Natural killer cell treated with Interleukin-12 subunit alpha and Interleukin-12 subunit beta and Interleukin-15 and Interleukin-18, amount 100 ng/mL, for 72 hours (primary cell): ENCODE measurements at regions not wholly inside any gene's neighbourhood (a gene's known extent, or its start where the extent isn't known, plus 50 kb on each side); places are given as distances from the start of the nearest gene placed in this dataset.
"Not testable (repeated sequence)": the region's sequence is repeated elsewhere in the genome, so short reads cannot be mapped to it uniquely, and the experiment has no call there.

ENCODE experiments used
- ATAC-seq, 2 donors: fragments of 150-1000 bp; cut with Tn5 transposase in 1 of 2; sonication (Bioruptor Pico), chemical (Tn5 transposase) in 1 of 2; 2 replicates each; pipeline ENCODE4 v1.10.0; 2021
- DNase-seq: peaks from one replicate; pipeline ENCODE4 v3.0.0; 2022; ENCODE audit warnings: low spot score
- H3K27ac Mint-ChIP-seq, 2 donors: 1 replicate in 1 of 2; 2 replicates in 1 of 2; pipeline ENCODE4 v1.8.0; 2022; ENCODE audit warnings: mixed read lengths in 2 of 2, mild to moderate bottlenecking in 1 of 2, moderate library complexity in 1 of 2
- H3K27me3 Mint-ChIP-seq, 2 donors: 1 replicate in 1 of 2; 2 replicates in 1 of 2; pipeline ENCODE4 v1.8.0; 2022; ENCODE audit warnings: mixed read lengths in 2 of 2
- H3K36me3 Mint-ChIP-seq: one replicate; pipeline ENCODE4 v1.8.0; 2022; ENCODE audit warnings: mixed read lengths
- H3K4me1 Mint-ChIP-seq, 2 donors: 1 replicate in 1 of 2; 2 replicates in 1 of 2; pipeline ENCODE4 v1.8.0; 2022; ENCODE audit warnings: low read depth in 2 of 2, mixed read lengths in 2 of 2, mild to moderate bottlenecking in 1 of 2
- H3K4me3 Mint-ChIP-seq: one replicate; pipeline ENCODE4 v1.8.0; 2022; ENCODE audit warnings: mixed read lengths
- H3K9me3 Mint-ChIP-seq: 2 replicates; pipeline ENCODE4 v1.8.0; 2022; ENCODE audit warnings: mixed read lengths

DNA sequence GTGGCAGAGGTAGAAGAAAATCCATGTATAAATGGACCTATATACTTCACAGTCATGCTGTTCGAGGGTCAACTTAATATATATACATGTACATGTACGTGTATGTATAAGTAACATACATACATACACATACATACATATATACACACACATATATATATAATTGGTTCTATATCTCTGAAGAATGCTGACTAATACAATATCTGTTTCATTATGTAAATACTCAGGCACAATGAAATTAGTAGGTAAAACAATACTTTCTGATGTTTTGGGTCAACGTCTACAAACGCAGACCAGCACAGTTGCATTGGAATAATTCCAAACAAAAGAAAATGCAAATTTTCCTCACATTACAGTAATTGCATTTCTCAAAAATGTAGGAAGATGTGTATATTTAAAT is 202.7 kb upstream of the DAAM1 start:
- Mint-ChIP-seq H3K4me3 (no peak overlapping the region), H3K27ac (no peak overlapping the region), H3K36me3 (no peaks in the 10 kb centered on the region), H3K4me1 (no peaks in the 10 kb centered on the region), H3K27me3 (no peaks in the 10 kb centered on the region), H3K9me3 (no peaks in the 10 kb centered on the region)
- no peak for DNase-seq
- ATAC-seq: no peak

- no peaks in the 10 kb centered on the region for H3K9me3 Mint-ChIP-seq
Observed at GRCh38 chr14:58987591-58987990, 200.9 kb upstream of the DAAM1 start.

GRCh38 chr14:58992935-58993334 is 195.5 kb upstream of the DAAM1 start:
- DNase-seq (no peak), ATAC-seq (no peak)
- H3K4me3 Mint-ChIP-seq: no peak overlapping the region
- peaks cover 6% of the 10 kb centered on the region for H3K9me3 Mint-ChIP-seq
- no peaks in the 10 kb centered on the region for H3K4me1 Mint-ChIP-seq
- H3K27ac Mint-ChIP-seq: no peak overlapping the region
- peaks cover 0 to 2% of the 10 kb centered on the region in 2 donors for H3K27me3 Mint-ChIP-seq
- H3K36me3 Mint-ChIP-seq: no peaks in the 10 kb centered on the region

More at GRCh38 chr14:58987591-58987990, 200.9 kb upstream of the DAAM1 start:
- Mint-ChIP-seq H3K4me1 (no peaks in the 10 kb centered on the region), H3K36me3 (no peaks in the 10 kb centered on the region), H3K4me3 (no peak overlapping the region), H3K27me3 (no peaks in the 10 kb centered on the region), H3K27ac (no peak overlapping the region)
- no peak for DNase-seq
- no peak for ATAC-seq

- no peak for ATAC-seq
- peaks cover 6% of the 10 kb centered on the region for H3K9me3 Mint-ChIP-seq
- peaks cover 0 to 2% of the 10 kb centered on the region in 2 donors for H3K27me3 Mint-ChIP-seq
- no peaks in the 10 kb centered on the region for H3K4me1 Mint-ChIP-seq
- DNase-seq: no peak
- no peak overlapping the region for H3K27ac Mint-ChIP-seq
- no peak overlapping the region for H3K4me3 Mint-ChIP-seq
- no peaks in the 10 kb centered on the region for H3K36me3 Mint-ChIP-seq
Observed at GRCh38 chr14:58994130-58994529, 194.3 kb upstream of the DAAM1 start.

- DNase-seq (no peak), ATAC-seq (no peak)
- H3K36me3 Mint-ChIP-seq: peaks cover 5% of the 10 kb centered on the region
- H3K4me3 Mint-ChIP-seq: no peak overlapping the region
- peaks cover 2 to 7% of the 10 kb centered on the region in 2 donors for H3K27me3 Mint-ChIP-seq
- peaks cover 4% of the 10 kb centered on the region for H3K9me3 Mint-ChIP-seq
- no peak overlapping the region for H3K27ac Mint-ChIP-seq
- H3K4me1 Mint-ChIP-seq: no peaks in the 10 kb centered on the region
Observed at GRCh38 chr14:59004012-59004411, 184.5 kb upstream of the DAAM1 start.

DNA sequence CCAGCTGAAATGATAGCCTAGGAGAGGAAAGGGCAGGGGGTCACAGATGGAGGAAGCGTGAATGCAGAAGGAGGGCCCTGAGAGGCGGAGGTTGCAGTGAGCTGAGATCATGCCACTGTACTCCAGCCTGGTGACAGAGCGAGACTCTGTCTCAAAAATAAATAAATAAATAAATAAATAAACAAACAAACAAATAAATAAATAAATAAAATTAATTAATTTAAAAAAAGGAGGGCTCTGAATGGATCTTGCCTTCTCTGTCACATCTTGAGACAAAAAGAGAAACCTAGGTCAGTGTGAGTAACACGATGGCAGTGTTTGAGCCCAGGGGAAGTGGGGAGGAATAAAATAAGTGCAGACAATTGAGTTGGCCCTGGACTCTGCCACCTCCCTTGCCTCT is 182.3 kb upstream of the DAAM1 start:
- H3K4me1 Mint-ChIP-seq, DNase-seq, H3K9me3 Mint-ChIP-seq, H3K4me3 Mint-ChIP-seq, ATAC-seq, H3K27me3 Mint-ChIP-seq, H3K36me3 Mint-ChIP-seq, H3K27ac Mint-ChIP-seq: not testable (repeated sequence)

DNA sequence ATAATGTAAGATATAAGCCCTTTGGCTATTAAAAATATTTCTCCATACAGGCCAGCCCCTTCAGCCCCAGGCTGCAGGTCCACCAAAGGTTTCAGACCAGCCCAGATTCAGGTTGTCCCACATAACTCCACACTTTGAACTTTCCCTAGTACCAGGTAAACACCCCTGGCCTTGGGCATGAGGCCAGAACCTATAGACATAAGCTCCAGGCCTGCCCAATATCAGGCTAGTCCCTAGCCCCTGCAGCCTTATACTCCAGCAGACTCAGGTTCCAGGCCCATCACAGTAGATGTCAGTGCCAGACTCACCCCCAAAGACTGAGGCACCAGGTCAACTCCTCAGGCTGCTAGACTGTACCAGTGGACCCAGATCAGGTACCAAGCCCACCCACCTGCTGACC is 178.5 kb upstream of the DAAM1 start:
- H3K36me3 Mint-ChIP-seq: peaks cover 10% of the 10 kb centered on the region
- H3K27me3 Mint-ChIP-seq: peaks cover 2 to 7% of the 10 kb centered on the region in 2 donors
- peaks cover 13% of the 10 kb centered on the region for H3K9me3 Mint-ChIP-seq
- DNase-seq (no peak), ATAC-seq (peak in 1 of 2 donors; percentile 59)
- H3K4me1 Mint-ChIP-seq: no peaks in the 10 kb centered on the region
- H3K4me3 Mint-ChIP-seq: no peak overlapping the region
- no peak overlapping the region for H3K27ac Mint-ChIP-seq

GRCh38 chr14:59013672-59014298 is 174.7 kb upstream of the DAAM1 start:
- Mint-ChIP-seq H3K27me3 (no peaks in the 10 kb centered on the region), H3K9me3 (peaks cover 9% of the 10 kb centered on the region), H3K27ac (no peak overlapping the region), H3K4me3 (no peak overlapping the region), H3K36me3 (peaks cover 5% of the 10 kb centered on the region), H3K4me1 (no peaks in the 10 kb centered on the region)
- no peak for DNase-seq
- no peak for ATAC-seq

GRCh38 chr14:59015482-59015881 is 173.0 kb upstream of the DAAM1 start:
- DNase-seq (no peak), ATAC-seq (no peak)
- Mint-ChIP-seq H3K36me3 (peaks cover 5% of the 10 kb centered on the region), H3K27ac (no peak overlapping the region), H3K27me3 (no peaks in the 10 kb centered on the region), H3K9me3 (peaks cover 9% of the 10 kb centered on the region), H3K4me3 (no peak overlapping the region), H3K4me1 (no peaks in the 10 kb centered on the region)

- peaks cover 0 to 4% of the 10 kb centered on the region in 2 donors for H3K27me3 Mint-ChIP-seq
- no peak overlapping the region for H3K4me3 Mint-ChIP-seq
- ATAC-seq (no peak), DNase-seq (no peak)
- peaks cover 6% of the 10 kb centered on the region for H3K9me3 Mint-ChIP-seq
- H3K27ac Mint-ChIP-seq: no peak overlapping the region
- no peaks in the 10 kb centered on the region for H3K4me1 Mint-ChIP-seq
- peaks cover 2% of the 10 kb centered on the region for H3K36me3 Mint-ChIP-seq
Observed at GRCh38 chr14:59017285-59017965, 171.0 kb upstream of the DAAM1 start.

GRCh38 chr14:59018460-59018859 is 170.0 kb upstream of the DAAM1 start:
- Mint-ChIP-seq H3K9me3 (peaks cover 4% of the 10 kb centered on the region), H3K4me1 (no peaks in the 10 kb centered on the region), H3K36me3 (no peaks in the 10 kb centered on the region), H3K4me3 (no peak overlapping the region), H3K27ac (no peak overlapping the region), H3K27me3 (peaks cover 0 to 5% of the 10 kb centered on the region in 2 donors)
- no peak for ATAC-seq
- no peak for DNase-seq

DNA sequence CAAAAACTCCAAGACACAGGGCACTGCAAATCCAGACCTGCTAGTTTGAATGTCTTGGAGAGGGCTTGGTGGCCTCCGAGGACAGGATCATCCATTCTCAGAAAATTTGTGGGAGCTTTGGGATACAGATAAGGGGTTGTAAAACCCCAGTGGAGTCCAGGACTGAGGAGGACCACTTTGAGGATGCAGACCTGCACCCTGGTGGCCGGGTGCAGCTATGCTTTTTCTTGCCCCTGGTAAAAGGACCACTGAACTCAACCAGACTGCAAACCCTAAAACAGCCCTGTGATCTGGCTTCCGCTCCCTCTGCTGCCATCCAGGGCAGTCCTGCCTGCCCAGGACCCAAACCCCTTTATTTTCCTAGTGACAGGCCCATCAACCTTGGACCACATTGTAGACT is 169.5 kb upstream of the DAAM1 start:
- no peak for ATAC-seq
- H3K27ac Mint-ChIP-seq: no peak overlapping the region
- no peak overlapping the region for H3K4me3 Mint-ChIP-seq

DNA sequence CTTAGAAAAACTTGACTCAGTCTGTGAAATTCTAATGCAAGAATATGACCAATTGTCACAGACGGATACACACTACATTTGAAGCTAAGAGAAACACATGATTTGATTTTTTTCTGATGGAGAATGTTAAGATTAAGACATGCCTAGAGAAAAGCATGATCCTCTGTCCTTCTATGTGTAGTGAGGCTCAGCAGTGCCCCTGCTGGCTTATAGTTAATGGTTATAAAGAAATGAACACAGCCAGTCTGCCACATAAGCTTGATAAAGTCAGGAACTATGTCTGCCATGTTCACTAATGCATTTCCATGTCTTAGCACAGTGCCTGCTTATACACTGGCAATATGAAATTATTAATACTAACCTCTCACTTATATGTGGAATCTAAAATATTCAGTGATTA is 168.1 kb upstream of the DAAM1 start:
- Mint-ChIP-seq H3K27ac (no peak overlapping the region), H3K4me3 (no peak overlapping the region), H3K27me3 (peaks cover 0 to 5% of the 10 kb centered on the region in 2 donors), H3K36me3 (no peaks in the 10 kb centered on the region), H3K9me3 (no peaks in the 10 kb centered on the region), H3K4me1 (no peaks in the 10 kb centered on the region)
- ATAC-seq (no peak), DNase-seq (no peak)

More for the DNA sequence above, 169.5 kb upstream of the DAAM1 start:
- Mint-ChIP-seq H3K9me3 (no peaks in the 10 kb centered on the region), H3K4me1 (no peaks in the 10 kb centered on the region), H3K36me3 (no peaks in the 10 kb centered on the region), H3K27me3 (peaks cover 0 to 5% of the 10 kb centered on the region in 2 donors)
- no peak for DNase-seq

GRCh38 chr14:59022144-59022543 is 166.3 kb upstream of the DAAM1 start:
- H3K27ac Mint-ChIP-seq: no peak overlapping the region

More at GRCh38 chr14:59022144-59022543, 166.3 kb upstream of the DAAM1 start:
- DNase-seq (no peak), ATAC-seq (no peak)
- H3K9me3 Mint-ChIP-seq: no peaks in the 10 kb centered on the region
- H3K36me3 Mint-ChIP-seq: no peaks in the 10 kb centered on the region
- no peak overlapping the region for H3K4me3 Mint-ChIP-seq
- peaks cover 5 to 8% of the 10 kb centered on the region in 2 donors for H3K27me3 Mint-ChIP-seq
- no peaks in the 10 kb centered on the region for H3K4me1 Mint-ChIP-seq
